Coronary artery (tissue), 2 donors: ENCODE measurements at regions not wholly inside any gene's neighbourhood (a gene's known extent, or its start where the extent isn't known, plus 50 kb on each side); places are given as distances from the start of the nearest gene placed in this dataset.

Experiments used
- DNase-seq: peaks from one replicate; pipeline ENCODE4 v3.0.0-alpha.2; 2017; ENCODE audit warnings: low spot score
- H3K27ac ChIP-seq, 2 donors: fragments of 200-600 bp; sonication (generic); one replicate each; pipeline ENCODE4 v1.5.1; 2016 to 2019
- H3K4me3 ChIP-seq: fragments of 200-600 bp; sonication (generic); 2 replicates; pipeline ENCODE4 v1.5.1; 2016; ENCODE audit warnings: mild to moderate bottlenecking, moderate library complexity
- TF ChIP-seq, protein P1 (sequence below): fragments of 200-600 bp; sonication (generic); IDR thresholded peaks from one replicate; pipeline ENCODE4 v1.5.1; 2019; ENCODE audit warnings: antibody characterized with exemption

DNA sequence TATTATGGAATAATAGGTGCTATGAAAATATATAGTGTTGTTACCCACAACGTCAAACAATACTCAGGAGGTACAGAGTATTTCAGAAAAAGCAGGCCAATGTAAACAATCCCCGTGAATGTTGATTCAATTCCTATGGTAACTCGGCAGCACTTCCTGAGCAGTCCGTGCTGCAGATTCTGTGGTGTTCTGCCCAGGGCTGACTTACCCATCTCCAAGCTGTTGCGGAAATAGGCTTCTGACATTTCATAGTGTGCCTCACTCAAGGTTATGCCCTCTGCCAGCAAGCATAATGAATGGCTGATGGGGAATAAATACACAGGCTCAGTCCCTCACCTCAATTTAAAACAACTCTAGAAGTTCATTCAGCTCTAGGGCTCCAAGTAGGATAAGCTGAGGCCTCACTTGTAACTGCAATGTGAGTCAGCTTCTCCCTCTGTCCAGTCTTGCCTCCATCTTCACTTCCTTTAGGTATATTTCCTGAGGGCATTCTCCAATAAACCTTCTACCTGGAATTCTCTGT, 177.6 kb downstream of the GNAI1 start:
- H3K27ac ChIP-seq, result peak overlapping the region in 1 of 2 donors; percentile 22
- no peak overlapping the region for H3K4me3 ChIP-seq
- DNase-seq, result no peak
- TF ChIP-seq, protein P1, sequence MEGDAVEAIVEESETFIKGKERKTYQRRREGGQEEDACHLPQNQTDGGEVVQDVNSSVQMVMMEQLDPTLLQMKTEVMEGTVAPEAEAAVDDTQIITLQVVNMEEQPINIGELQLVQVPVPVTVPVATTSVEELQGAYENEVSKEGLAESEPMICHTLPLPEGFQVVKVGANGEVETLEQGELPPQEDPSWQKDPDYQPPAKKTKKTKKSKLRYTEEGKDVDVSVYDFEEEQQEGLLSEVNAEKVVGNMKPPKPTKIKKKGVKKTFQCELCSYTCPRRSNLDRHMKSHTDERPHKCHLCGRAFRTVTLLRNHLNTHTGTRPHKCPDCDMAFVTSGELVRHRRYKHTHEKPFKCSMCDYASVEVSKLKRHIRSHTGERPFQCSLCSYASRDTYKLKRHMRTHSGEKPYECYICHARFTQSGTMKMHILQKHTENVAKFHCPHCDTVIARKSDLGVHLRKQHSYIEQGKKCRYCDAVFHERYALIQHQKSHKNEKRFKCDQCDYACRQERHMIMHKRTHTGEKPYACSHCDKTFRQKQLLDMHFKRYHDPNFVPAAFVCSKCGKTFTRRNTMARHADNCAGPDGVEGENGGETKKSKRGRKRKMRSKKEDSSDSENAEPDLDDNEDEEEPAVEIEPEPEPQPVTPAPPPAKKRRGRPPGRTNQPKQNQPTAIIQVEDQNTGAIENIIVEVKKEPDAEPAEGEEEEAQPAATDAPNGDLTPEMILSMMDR, result no peak

DNA sequence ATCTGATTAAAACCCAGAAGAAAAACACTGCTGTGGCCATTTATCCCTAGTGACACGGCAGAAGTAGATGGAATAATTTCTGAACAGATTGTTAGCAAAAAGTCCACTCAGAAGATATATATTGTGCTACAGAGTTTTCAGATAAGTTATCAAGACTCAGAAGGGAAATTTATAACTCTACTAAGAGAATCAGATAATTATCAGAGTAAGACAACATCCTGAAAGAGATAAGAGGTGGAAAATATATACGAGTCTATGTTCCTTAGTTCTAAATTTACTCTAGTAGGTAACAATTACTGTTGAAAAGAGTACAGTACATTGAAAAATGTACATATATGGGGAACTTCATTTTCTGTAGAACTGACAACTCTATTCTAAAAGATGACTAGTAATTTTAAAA, 176.7 kb downstream of the GNAI1 start:
- H3K4me3 ChIP-seq, result no peak overlapping the region
- DNase-seq, result no peak
- no peak overlapping the region for H3K27ac ChIP-seq
- TF ChIP-seq, protein P1, result no peak

DNA sequence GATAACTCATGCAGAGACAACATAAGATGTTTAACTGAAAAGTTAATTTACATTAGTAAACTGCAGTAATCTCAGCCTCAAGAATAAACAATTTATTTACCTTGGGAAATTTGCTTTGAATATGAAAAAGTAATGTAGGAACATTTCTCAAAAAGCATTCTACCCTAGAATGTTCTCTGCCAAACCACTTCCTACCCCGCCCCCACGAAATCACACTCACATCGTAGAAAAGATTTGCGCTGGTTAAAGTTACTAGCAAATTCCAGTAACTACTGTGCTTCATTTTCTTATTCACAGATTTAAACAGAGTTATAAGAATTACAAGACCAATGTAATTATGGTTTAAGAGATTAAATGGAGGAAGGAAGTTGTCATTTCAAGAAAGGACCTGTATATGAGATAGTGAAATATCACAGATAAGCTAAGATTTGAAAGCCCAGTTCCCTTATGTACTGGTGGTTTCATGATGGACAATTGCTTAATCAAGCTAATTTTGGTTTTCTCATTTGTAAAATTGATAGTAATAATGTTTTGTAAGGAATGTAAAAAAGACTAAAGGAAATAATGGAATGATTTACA, 175.4 kb downstream of the GNAI1 start:
- TF ChIP-seq, protein P1, result no peak
- no peak for DNase-seq
- no peak overlapping the region for H3K4me3 ChIP-seq

DNA sequence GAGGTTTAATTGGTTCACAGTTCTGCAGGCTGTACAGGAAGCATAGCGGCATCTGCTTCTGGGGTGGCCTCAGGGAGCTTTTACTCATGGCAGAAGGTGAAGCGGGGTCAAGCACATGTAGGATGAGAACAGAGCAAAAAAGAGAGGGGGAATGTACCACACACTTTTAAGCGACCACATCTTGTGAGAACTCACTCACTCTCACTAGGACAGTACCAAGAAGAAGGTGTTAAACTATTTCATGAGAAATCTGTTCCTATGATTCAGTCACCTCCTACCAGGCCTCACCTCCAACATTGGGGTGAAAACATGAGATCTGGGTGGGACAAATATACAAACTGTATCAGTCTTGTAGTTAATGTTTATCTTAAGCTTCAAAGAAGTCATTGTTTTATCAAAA, 174.7 kb downstream of the GNAI1 start:
- H3K27ac ChIP-seq, result no peak overlapping the region
- TF ChIP-seq, protein P1, result no peak
- no peak for DNase-seq

More for the DNA sequence above, 175.4 kb downstream of the GNAI1 start:
- no peak overlapping the region for H3K27ac ChIP-seq

DNA sequence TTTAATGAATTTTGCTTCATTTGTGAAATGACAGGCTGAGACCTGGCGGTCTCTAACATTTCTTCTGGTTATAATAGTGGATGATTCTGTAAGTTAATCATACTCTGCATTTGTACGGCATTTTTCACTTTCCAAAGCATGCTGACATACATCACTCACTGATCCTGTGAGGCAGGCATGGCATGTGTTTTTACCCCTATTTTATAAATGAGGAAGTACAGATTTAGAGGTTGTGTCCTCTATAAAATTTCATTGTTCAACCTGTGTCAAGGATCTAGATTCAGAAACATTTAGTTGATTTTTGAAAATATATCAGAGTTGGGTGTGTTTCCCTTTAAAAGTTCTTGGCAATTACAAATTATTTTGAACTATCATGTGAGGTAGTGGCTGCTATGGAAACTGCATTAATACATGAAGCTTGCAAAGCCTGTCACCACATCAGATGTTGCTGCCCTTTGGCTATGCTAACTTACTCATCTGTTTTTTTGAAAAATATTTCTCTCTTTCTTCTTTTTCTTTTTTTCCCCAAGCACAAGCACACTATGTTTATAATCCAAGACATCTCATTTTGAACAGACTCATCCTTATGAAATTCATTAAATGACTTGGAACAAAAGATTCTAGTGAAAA, 172.7 kb downstream of the GNAI1 start:
- Histone ChIP-seq H3K27ac (no peak overlapping the region), H3K4me3 (no peak overlapping the region)
- DNase-seq, result no peak
- TF ChIP-seq, protein P1, result no peak

More for the DNA sequence above, 174.7 kb downstream of the GNAI1 start:
- H3K4me3 ChIP-seq, result no peak overlapping the region

- no peak for DNase-seq
- Histone ChIP-seq H3K4me3 (no peak overlapping the region), H3K27ac (no peak overlapping the region)
- TF ChIP-seq, protein P1, result no peak
Observed at GRCh38 chr7:80303315-80303714, 168.7 kb downstream of the GNAI1 start.

DNA sequence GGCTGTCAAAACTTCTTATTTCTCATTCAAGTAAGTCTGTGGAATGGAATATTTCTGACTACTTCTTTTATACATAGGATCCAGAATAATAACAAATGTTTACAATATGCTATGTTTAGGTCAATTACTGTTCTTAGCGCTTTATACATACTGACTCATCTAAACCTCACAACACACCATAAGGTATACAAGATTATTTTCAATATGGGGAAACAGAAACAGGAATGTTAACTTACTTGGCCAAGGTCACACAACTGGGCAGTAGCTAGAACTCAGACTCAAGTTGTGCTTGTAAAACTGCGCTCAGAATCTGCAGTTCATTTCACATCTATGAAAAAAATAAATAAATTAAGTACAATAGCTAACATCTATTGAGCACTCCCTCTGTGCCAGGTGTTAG, 168.0 kb downstream of the GNAI1 start:
- Histone ChIP-seq H3K27ac (no peak overlapping the region), H3K4me3 (no peak overlapping the region)
- no peak for DNase-seq
- TF ChIP-seq, protein P1, result no peak
